ENCODE measurements at regions not wholly inside any gene's neighbourhood (a gene's known extent, or its start where the extent isn't known, plus 50 kb on each side); places are given as distances from the start of the nearest gene placed in this dataset.

DNA sequence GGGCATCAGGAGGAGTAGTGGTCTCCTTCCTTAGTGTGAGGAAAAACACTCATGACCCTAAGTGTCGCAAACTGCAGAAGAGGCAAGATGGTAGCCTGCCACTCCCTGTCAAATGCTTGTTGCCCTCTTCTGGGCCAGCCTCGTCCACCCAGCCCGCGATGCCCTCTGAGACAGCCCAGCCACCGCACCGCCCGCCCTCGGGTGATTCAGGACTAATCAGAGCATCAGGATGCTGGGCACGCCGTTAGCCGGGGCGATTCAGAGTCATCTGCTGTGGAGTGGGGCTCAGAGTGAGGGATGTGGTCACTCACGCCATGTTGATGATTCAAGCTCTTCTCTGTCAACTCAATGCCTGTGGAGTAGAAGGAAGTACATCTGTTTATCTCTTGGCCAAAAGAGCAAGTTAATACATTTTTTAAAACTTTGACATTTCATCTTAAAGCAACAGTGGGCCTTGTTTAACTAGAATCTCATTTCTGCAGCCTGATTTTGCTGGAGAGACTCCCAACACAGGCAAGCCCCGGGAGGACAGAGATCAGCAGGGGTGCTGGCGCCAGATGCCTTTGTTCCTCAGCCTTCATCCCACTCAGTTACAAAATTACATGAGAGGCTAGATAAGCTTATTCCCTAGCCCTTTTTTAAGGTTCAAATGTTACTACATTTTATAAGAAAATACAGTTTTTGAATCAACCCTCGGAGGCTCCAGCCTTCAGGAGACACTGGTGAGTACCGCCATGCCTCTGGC is 79.0 kb downstream of the TMEM18 start:
- TF ChIP-seq, protein P1, sequence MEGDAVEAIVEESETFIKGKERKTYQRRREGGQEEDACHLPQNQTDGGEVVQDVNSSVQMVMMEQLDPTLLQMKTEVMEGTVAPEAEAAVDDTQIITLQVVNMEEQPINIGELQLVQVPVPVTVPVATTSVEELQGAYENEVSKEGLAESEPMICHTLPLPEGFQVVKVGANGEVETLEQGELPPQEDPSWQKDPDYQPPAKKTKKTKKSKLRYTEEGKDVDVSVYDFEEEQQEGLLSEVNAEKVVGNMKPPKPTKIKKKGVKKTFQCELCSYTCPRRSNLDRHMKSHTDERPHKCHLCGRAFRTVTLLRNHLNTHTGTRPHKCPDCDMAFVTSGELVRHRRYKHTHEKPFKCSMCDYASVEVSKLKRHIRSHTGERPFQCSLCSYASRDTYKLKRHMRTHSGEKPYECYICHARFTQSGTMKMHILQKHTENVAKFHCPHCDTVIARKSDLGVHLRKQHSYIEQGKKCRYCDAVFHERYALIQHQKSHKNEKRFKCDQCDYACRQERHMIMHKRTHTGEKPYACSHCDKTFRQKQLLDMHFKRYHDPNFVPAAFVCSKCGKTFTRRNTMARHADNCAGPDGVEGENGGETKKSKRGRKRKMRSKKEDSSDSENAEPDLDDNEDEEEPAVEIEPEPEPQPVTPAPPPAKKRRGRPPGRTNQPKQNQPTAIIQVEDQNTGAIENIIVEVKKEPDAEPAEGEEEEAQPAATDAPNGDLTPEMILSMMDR (IDR thresholded peaks at IDR 0.05 in 2 of 3, conservative IDR thresholded peaks at IDR 0.05 in 1 of 3; ENCODE audit: borderline replicate concordance in 1 of 3, insufficient read depth in 1 of 3, low read depth in 2 of 3, low read length in 2 of 3): no peak
- TF ChIP-seq EZH2 (IDR thresholded peaks at IDR 0.05) (no peak), RAD21 (IDR thresholded peaks at IDR 0.05; ENCODE audit: low read depth) (no peak), ZNF274 (IDR thresholded peaks at IDR 0.05; ENCODE audit: low read depth, low read length) (no peak), POLR2A (IDR thresholded peaks at IDR 0.05; ENCODE audit: borderline replicate concordance, extremely low read depth, insufficient read depth, insufficient read length) (no peak), POLR2AphosphoS5 (IDR thresholded peaks at IDR 0.05; ENCODE audit: low read depth, low read length) (no peak), EGR1 (IDR thresholded peaks at IDR 0.05; ENCODE audit: low read depth) (no peak), YY1 (IDR thresholded peaks at IDR 0.05; ENCODE audit: extremely low read depth, insufficient replicate concordance, low read depth, low read length) (no peak), SP1 (IDR thresholded peaks at IDR 0.05; ENCODE audit: low read depth) (no peak), EZH2phosphoT487 (IDR thresholded peaks at IDR 0.05; ENCODE audit: borderline replicate concordance) (no peak), FOSL1 (IDR thresholded peaks at IDR 0.05; ENCODE audit: low read depth) (no peak)
- TF ChIP-seq, protein P2, sequence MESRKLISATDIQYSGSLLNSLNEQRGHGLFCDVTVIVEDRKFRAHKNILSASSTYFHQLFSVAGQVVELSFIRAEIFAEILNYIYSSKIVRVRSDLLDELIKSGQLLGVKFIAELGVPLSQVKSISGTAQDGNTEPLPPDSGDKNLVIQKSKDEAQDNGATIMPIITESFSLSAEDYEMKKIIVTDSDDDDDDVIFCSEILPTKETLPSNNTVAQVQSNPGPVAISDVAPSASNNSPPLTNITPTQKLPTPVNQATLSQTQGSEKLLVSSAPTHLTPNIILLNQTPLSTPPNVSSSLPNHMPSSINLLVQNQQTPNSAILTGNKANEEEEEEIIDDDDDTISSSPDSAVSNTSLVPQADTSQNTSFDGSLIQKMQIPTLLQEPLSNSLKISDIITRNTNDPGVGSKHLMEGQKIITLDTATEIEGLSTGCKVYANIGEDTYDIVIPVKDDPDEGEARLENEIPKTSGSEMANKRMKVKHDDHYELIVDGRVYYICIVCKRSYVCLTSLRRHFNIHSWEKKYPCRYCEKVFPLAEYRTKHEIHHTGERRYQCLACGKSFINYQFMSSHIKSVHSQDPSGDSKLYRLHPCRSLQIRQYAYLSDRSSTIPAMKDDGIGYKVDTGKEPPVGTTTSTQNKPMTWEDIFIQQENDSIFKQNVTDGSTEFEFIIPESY (IDR thresholded peaks at IDR 0.05; ENCODE audit: extremely low read depth, insufficient replicate concordance, low read length): no peak
- TF ChIP-seq, protein P3, sequence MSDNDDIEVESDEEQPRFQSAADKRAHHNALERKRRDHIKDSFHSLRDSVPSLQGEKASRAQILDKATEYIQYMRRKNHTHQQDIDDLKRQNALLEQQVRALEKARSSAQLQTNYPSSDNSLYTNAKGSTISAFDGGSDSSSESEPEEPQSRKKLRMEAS (IDR thresholded peaks at IDR 0.05): no peak
- TF ChIP-seq, protein P4, sequence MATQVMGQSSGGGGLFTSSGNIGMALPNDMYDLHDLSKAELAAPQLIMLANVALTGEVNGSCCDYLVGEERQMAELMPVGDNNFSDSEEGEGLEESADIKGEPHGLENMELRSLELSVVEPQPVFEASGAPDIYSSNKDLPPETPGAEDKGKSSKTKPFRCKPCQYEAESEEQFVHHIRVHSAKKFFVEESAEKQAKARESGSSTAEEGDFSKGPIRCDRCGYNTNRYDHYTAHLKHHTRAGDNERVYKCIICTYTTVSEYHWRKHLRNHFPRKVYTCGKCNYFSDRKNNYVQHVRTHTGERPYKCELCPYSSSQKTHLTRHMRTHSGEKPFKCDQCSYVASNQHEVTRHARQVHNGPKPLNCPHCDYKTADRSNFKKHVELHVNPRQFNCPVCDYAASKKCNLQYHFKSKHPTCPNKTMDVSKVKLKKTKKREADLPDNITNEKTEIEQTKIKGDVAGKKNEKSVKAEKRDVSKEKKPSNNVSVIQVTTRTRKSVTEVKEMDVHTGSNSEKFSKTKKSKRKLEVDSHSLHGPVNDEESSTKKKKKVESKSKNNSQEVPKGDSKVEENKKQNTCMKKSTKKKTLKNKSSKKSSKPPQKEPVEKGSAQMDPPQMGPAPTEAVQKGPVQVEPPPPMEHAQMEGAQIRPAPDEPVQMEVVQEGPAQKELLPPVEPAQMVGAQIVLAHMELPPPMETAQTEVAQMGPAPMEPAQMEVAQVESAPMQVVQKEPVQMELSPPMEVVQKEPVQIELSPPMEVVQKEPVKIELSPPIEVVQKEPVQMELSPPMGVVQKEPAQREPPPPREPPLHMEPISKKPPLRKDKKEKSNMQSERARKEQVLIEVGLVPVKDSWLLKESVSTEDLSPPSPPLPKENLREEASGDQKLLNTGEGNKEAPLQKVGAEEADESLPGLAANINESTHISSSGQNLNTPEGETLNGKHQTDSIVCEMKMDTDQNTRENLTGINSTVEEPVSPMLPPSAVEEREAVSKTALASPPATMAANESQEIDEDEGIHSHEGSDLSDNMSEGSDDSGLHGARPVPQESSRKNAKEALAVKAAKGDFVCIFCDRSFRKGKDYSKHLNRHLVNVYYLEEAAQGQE (IDR thresholded peaks at IDR 0.05; ENCODE audit: low read depth): no peak

All from HCT116 (cell line).